Breast epithelium (tissue), 4 donors: ENCODE measurements at regions not wholly inside any gene's neighbourhood (a gene's known extent, or its start where the extent isn't known, plus 50 kb on each side); places are given as distances from the start of the nearest gene placed in this dataset.

Experiments used
- DNase-seq, 2 donors: peaks; one replicate each; pipeline ENCODE4 v3.0.0-alpha.2; 2019; ENCODE audit warnings: low spot score in 2 of 2
- H3K27ac ChIP-seq, 2 donors: fragments of 200-600 bp; sonication (generic) in 1 of 2; one replicate each; pipeline ENCODE4 v1.5.1; 2016 to 2019; ENCODE audit warnings: mild to moderate bottlenecking in 1 of 2
- H3K27me3 ChIP-seq, 2 donors: fragments of 200-600 bp; sonication (generic) in 1 of 2; one replicate each; pipeline versions ENCODE4 v1.5.1 to v1.6.0; 2017 to 2019; ENCODE audit warnings: control low read depth in 1 of 2, mild to moderate bottlenecking in 1 of 2
- H3K36me3 ChIP-seq: fragments of 200-600 bp; one replicate; pipeline ENCODE4 v1.5.1; 2019
- H3K4me1 ChIP-seq, 2 donors: fragments of 200-600 bp; sonication (generic); one replicate each; pipeline ENCODE4 v1.5.1; 2016 to 2019; ENCODE audit warnings: control low read depth in 1 of 2
- H3K4me3 ChIP-seq, 3 donors: fragments of 200-600 bp; sonication (generic); 1 replicate in 2 of 3; 2 replicates in 1 of 3; pipeline ENCODE4 v1.5.1; 2016 to 2019; ENCODE audit warnings: mild to moderate bottlenecking in 3 of 3, moderate library complexity in 2 of 3
- H3K9me3 ChIP-seq, 2 donors: fragments of 200-600 bp; sonication (generic) in 1 of 2; one replicate each; pipeline ENCODE4 v1.5.1; 2016 to 2019; ENCODE audit warnings: control low read depth in 1 of 2
- CTCF ChIP-seq, 3 donors: fragments of 450-650 bp; IDR thresholded peaks; one replicate each; pipeline ENCODE4 v1.5.1; 2016 to 2017; ENCODE audit warnings: antibody characterized with exemption in 3 of 3, mild to moderate bottlenecking in 3 of 3, moderate library complexity in 3 of 3
- POLR2A ChIP-seq: fragments of 450-650 bp; IDR thresholded peaks from one replicate; pipeline ENCODE4 v1.6.1; 2016; ENCODE audit warnings: antibody characterized with exemption, mild to moderate bottlenecking, moderate library complexity
- POLR2AphosphoS5 ChIP-seq, 3 donors: sonication (generic); formaldehyde crosslinking; IDR thresholded peaks; one replicate each; pipeline ENCODE4 v1.6.1; 2017; ENCODE audit warnings: antibody characterized with exemption in 3 of 3
- intact Hi-C: fragments of 100-400 bp; cut with DNase I; formaldehyde crosslinking; loops from one replicate; pipeline ENCODE4 v1.15.1; 2023; ENCODE audit warnings: low total_unique reads

DNA sequence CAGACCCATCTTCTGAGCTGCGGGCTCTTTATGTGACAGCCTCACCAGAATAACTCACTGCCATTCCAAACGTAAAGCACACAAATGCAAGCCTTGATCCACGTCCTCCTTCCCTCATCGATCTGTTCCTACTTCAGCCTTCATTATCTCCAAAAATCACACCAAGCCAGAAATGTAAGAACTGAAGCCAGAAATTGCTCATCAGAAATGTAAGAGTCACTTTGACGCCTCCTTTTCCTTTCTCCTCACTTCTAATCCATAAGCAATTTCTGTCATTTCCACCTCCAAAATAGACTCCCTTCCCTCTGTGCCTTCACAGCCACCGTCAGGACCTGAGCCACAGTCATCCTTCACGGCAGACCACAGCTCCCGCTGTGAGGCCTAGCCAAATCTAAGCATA lies 387.3 kb upstream of the B3GAT1 start:
- Histone ChIP-seq H3K4me3 (no peak overlapping the region), H3K27me3 (peaks cover 0 to 14% of the 10 kb centered on the region in 2 donors), H3K4me1 (no peaks in the 10 kb centered on the region), H3K27ac (no peak overlapping the region), H3K9me3 (no peaks in the 10 kb centered on the region), H3K36me3 (no peaks in the 10 kb centered on the region)
- TF ChIP-seq POLR2AphosphoS5 (IDR thresholded peaks at IDR 0.05), result no peak
- no peak for TF ChIP-seq CTCF (IDR thresholded peaks at IDR 0.05)
- TF ChIP-seq POLR2A, result no peak
- intact Hi-C loops, result no loop called here
- DNase-seq, result no peak

DNA sequence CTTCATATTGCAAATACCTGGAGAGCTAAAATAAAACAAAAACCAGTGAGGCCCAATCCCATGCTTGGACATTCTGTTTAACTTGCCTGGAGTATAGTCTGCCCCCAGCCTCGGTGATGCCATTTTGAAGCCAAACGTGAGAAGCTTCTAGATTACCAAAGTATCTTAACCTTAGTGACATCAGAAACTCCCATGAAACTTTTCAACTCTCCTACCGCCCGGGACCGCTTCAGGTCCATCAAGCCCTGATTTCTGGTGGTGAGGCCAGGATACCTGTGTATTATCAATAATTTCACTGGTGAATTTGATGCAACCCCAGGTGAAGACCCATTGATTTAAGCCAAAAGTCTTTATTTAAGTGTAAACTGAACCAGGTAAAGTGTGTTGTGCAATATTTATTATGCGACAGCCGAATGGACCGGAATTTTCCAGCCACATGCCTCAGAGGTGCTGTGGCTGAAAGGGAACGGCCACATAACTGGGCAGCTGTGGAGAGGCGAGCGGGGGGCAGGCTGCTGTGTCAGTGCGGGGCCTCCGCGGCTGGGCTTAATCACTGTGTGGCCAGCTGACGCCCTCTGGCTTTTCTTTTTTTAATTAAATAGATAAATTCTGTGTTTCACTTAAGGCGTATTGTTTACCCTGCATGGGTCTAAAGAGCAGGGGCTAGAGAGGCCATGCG lies 385.5 kb upstream of the B3GAT1 start:
- H3K27me3 ChIP-seq, result peaks cover 0 to 14% of the 10 kb centered on the region in 2 donors
- TF ChIP-seq CTCF (IDR thresholded peaks at IDR 0.05) (no peak), POLR2A (no peak), POLR2AphosphoS5 (IDR thresholded peaks at IDR 0.05) (no peak)
- no peak overlapping the region for H3K27ac ChIP-seq
- no peaks in the 10 kb centered on the region for H3K4me1 ChIP-seq
- H3K9me3 ChIP-seq, result no peaks in the 10 kb centered on the region
- H3K4me3 ChIP-seq, result no peak overlapping the region
- no peaks in the 10 kb centered on the region for H3K36me3 ChIP-seq
- no peak for DNase-seq
- intact Hi-C loops, result no loop called here

DNA sequence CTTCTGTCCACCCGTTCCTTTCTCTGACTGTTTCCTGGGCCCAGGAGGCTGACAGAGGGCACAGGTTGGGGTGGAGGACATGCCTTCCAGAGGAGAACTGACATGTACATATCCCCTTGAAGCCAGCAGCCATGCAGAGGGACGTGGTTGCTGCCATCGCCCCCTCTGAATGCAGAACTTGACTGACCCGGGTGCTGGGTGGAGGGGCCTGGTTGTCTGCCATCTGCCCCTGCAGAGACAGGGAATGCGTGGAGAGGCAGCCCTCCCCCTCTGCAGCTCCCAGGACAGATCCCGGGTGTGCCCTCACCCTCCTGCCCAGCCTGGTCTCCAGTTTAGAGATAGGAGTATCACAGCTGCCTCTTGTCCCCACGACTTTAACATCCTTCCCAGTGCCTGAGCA lies 383.0 kb upstream of the B3GAT1 start:
- H3K4me3 ChIP-seq, result no peak overlapping the region
- H3K36me3 ChIP-seq, result no peaks in the 10 kb centered on the region
- no peak overlapping the region for H3K27ac ChIP-seq
- H3K27me3 ChIP-seq, result peaks cover 0 to 4% of the 10 kb centered on the region in 2 donors
- no peak for TF ChIP-seq CTCF (IDR thresholded peaks at IDR 0.05)
- TF ChIP-seq POLR2AphosphoS5 (IDR thresholded peaks at IDR 0.05), result no peak
- no peak for TF ChIP-seq POLR2A
- intact Hi-C loops, result no loop called here
- DNase-seq, result no peak
- H3K9me3 ChIP-seq, result no peaks in the 10 kb centered on the region
- no peaks in the 10 kb centered on the region for H3K4me1 ChIP-seq

- no peak overlapping the region for H3K27ac ChIP-seq
- H3K4me1 ChIP-seq, result no peaks in the 10 kb centered on the region
- H3K9me3 ChIP-seq, result no peaks in the 10 kb centered on the region
- no peak for DNase-seq
- no peak for TF ChIP-seq POLR2A
- TF ChIP-seq POLR2AphosphoS5 (IDR thresholded peaks at IDR 0.05), result no peak
- TF ChIP-seq CTCF (IDR thresholded peaks at IDR 0.05), result no peak
- no peaks in the 10 kb centered on the region for H3K36me3 ChIP-seq
- no peaks in the 10 kb centered on the region for H3K27me3 ChIP-seq
- H3K4me3 ChIP-seq, result no peak overlapping the region
- intact Hi-C loops, result loop anchor here (5.0 kb wide), 1 partner anchor 187 kb away; no protein-coding TSS in a partner anchor
Observed at GRCh38 chr11:134794192-134794591, 382.1 kb upstream of the B3GAT1 start.

GRCh38 chr11:134792677-134793076 lies 380.6 kb upstream of the B3GAT1 start:
- H3K4me3 ChIP-seq, result no peak overlapping the region
- no peak for DNase-seq
- H3K4me1 ChIP-seq, result no peaks in the 10 kb centered on the region
- intact Hi-C loops, result loop anchor here (5.0 kb wide), 1 partner anchor 185 kb away; no protein-coding TSS in a partner anchor
- no peaks in the 10 kb centered on the region for H3K9me3 ChIP-seq
- no peaks in the 10 kb centered on the region for H3K36me3 ChIP-seq
- H3K27ac ChIP-seq, result no peak overlapping the region
- TF ChIP-seq POLR2A (no peak), POLR2AphosphoS5 (IDR thresholded peaks at IDR 0.05) (no peak), CTCF (IDR thresholded peaks at IDR 0.05) (no peak)
- H3K27me3 ChIP-seq, result no peaks in the 10 kb centered on the region
